SK-N-SH (cell line): ENCODE measurements at regions not wholly inside any gene's neighbourhood (a gene's known extent, or its start where the extent isn't known, plus 50 kb on each side); places are given as distances from the start of the nearest gene placed in this dataset.

Experiments
- EP300 ChIP-seq, 2 experiments: IDR thresholded peaks; 2 replicates each; pipeline versions ENCODE4 v1.4.0 to v1.6.1; 2012; ENCODE audit warnings: borderline replicate concordance in 1 of 2, low read depth in 1 of 2, low read length in 1 of 2
- GATA2 ChIP-seq: sonication (generic); formaldehyde crosslinking; IDR thresholded peaks from 2 replicates; pipeline ENCODE4 v1.5.0; 2020; ENCODE audit warnings: mild to moderate bottlenecking, missing genetic modification reagents
- JUND ChIP-seq: IDR thresholded peaks from 2 replicates; pipeline ENCODE4 v1.4.0; 2012
- SMC3 ChIP-seq: IDR thresholded peaks from 2 replicates; pipeline ENCODE4 v1.6.1; 2012; ENCODE audit warnings: low read depth, low read length, improper control_type of control experiment
- TF ChIP-seq, protein P1 (sequence below): fragments of 200-600 bp; sonication (generic); IDR thresholded peaks from 2 replicates; pipeline ENCODE4 v1.6.1; 2017; ENCODE audit warnings: antibody characterized with exemption, mild to moderate bottlenecking, moderate library complexity
- TF ChIP-seq, protein P2 (sequence below): IDR thresholded peaks from 2 replicates; pipeline ENCODE4 v1.6.1; 2012; ENCODE audit warnings: mild to moderate bottlenecking, low read depth, low read length, moderate library complexity

DNA sequence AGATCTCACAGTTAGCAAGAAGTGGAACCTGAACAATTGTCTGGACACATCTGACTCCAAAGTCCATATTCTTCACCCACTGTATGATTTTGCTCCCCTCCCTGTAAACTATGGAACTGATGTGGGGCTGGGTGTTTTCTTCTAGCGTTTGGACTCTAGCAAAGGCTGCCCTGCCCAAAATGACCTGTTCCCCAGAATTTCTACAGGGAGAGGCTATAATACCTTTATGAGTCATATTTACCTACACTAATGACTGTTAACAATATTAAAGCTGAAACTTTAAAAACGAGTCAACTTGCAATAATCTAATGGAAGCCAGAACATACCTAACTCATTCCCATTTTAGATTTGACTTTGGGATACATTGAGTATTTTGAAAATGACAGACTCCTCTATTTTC lies 531.2 kb upstream of the CFAP20DC start:
- TF ChIP-seq SMC3 (no peak), EP300 (IDR thresholded peaks at IDR 0.05; ENCODE audit: borderline replicate concordance in 1 of 2, low read depth in 1 of 2, low read length in 1 of 2) (no peak), GATA2 (no peak), JUND (no peak)
- TF ChIP-seq, protein P1, sequence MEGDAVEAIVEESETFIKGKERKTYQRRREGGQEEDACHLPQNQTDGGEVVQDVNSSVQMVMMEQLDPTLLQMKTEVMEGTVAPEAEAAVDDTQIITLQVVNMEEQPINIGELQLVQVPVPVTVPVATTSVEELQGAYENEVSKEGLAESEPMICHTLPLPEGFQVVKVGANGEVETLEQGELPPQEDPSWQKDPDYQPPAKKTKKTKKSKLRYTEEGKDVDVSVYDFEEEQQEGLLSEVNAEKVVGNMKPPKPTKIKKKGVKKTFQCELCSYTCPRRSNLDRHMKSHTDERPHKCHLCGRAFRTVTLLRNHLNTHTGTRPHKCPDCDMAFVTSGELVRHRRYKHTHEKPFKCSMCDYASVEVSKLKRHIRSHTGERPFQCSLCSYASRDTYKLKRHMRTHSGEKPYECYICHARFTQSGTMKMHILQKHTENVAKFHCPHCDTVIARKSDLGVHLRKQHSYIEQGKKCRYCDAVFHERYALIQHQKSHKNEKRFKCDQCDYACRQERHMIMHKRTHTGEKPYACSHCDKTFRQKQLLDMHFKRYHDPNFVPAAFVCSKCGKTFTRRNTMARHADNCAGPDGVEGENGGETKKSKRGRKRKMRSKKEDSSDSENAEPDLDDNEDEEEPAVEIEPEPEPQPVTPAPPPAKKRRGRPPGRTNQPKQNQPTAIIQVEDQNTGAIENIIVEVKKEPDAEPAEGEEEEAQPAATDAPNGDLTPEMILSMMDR, result no peak
- TF ChIP-seq, protein P2, sequence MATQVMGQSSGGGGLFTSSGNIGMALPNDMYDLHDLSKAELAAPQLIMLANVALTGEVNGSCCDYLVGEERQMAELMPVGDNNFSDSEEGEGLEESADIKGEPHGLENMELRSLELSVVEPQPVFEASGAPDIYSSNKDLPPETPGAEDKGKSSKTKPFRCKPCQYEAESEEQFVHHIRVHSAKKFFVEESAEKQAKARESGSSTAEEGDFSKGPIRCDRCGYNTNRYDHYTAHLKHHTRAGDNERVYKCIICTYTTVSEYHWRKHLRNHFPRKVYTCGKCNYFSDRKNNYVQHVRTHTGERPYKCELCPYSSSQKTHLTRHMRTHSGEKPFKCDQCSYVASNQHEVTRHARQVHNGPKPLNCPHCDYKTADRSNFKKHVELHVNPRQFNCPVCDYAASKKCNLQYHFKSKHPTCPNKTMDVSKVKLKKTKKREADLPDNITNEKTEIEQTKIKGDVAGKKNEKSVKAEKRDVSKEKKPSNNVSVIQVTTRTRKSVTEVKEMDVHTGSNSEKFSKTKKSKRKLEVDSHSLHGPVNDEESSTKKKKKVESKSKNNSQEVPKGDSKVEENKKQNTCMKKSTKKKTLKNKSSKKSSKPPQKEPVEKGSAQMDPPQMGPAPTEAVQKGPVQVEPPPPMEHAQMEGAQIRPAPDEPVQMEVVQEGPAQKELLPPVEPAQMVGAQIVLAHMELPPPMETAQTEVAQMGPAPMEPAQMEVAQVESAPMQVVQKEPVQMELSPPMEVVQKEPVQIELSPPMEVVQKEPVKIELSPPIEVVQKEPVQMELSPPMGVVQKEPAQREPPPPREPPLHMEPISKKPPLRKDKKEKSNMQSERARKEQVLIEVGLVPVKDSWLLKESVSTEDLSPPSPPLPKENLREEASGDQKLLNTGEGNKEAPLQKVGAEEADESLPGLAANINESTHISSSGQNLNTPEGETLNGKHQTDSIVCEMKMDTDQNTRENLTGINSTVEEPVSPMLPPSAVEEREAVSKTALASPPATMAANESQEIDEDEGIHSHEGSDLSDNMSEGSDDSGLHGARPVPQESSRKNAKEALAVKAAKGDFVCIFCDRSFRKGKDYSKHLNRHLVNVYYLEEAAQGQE, result no peak
